Keratinocyte (primary cell): ENCODE measurements at regions not wholly inside any gene's neighbourhood (a gene's known extent, or its start where the extent isn't known, plus 50 kb on each side); places are given as distances from the start of the nearest gene placed in this dataset.

ENCODE experiments used
- DNase-seq: peaks from one replicate; pipeline ENCODE4 v3.0.0-alpha.2; 2011; ENCODE audit warnings: low read depth, missing footprints, low spot score
- FAIRE-seq: peaks from 2 replicates; lab custom pipeline; 2011; peaks lifted over from hg19 to GRCh38; lab: Jason Lieb, UNC
- H2AFZ ChIP-seq: 2 replicates; pipeline ENCODE4 v1.6.0; 2012; ENCODE audit warnings: low read length, control low read depth, inconsistent platforms; ENCODE audit not compliant: control insufficient read depth
- H3K27ac ChIP-seq: 2 replicates; pipeline ENCODE4 v1.5.1; 2011; ENCODE audit warnings: low read length; ENCODE audit not compliant: control insufficient read depth, insufficient read depth
- H3K27me3 ChIP-seq: 3 replicates; pipeline ENCODE4 v1.6.0; 2011; ENCODE audit warnings: low read length; ENCODE audit not compliant: control insufficient read depth, insufficient read depth; ENCODE audit errors: extremely low read depth
- H3K36me3 ChIP-seq, 2 experiments: 2 replicates in 1 of 2; 3 replicates in 1 of 2; pipeline ENCODE4 v1.5.1; 2011; ENCODE audit warnings: low read length in 2 of 2, mild to moderate bottlenecking in 1 of 2; ENCODE audit not compliant: control insufficient read depth in 2 of 2, insufficient read depth in 2 of 2; ENCODE audit errors: extremely low read depth in 1 of 2
- H3K4me1 ChIP-seq: 3 replicates; pipeline ENCODE4 v1.5.1; 2011; ENCODE audit warnings: low read length; ENCODE audit not compliant: control insufficient read depth, insufficient read depth; ENCODE audit errors: extremely low read depth
- H3K4me2 ChIP-seq: 3 replicates; pipeline ENCODE4 v1.6.0; 2011; ENCODE audit warnings: low read depth, low read length; ENCODE audit not compliant: control insufficient read depth, insufficient read depth; ENCODE audit errors: extremely low read depth
- H3K4me3 ChIP-seq, 3 experiments: fragments of 200-600 bp in 1 of 3; sonication (generic) in 1 of 3; 2 replicates in 2 of 3; 3 replicates in 1 of 3; pipeline ENCODE4 v1.5.1; 2011 to 2016; ENCODE audit warnings: low read length in 3 of 3, mild to moderate bottlenecking in 3 of 3, control low read depth in 2 of 3, inconsistent platforms in 1 of 3, low read depth in 1 of 3, mixed read lengths in 1 of 3, mixed run types in 1 of 3, moderate library complexity in 1 of 3; ENCODE audit not compliant: control insufficient read depth in 2 of 3, insufficient read depth in 2 of 3; ENCODE audit errors: extremely low read depth in 1 of 3
- H3K79me2 ChIP-seq: 2 replicates; pipeline ENCODE4 v1.6.0; 2012; ENCODE audit warnings: low read length; ENCODE audit not compliant: control insufficient read depth, insufficient read depth
- H3K9ac ChIP-seq: 3 replicates; pipeline ENCODE4 v1.6.0; 2011; ENCODE audit warnings: low read length; ENCODE audit not compliant: control insufficient read depth, insufficient read depth; ENCODE audit errors: extremely low read depth
- H3K9me1 ChIP-seq: 3 replicates; pipeline ENCODE4 v1.6.0; 2011; ENCODE audit warnings: low read length; ENCODE audit not compliant: control insufficient read depth, insufficient read depth; ENCODE audit errors: extremely low read depth
- H3K9me3 ChIP-seq: 2 replicates; pipeline ENCODE4 v1.5.1; 2012; ENCODE audit warnings: low read depth, low read length; ENCODE audit not compliant: control insufficient read depth
- H4K20me1 ChIP-seq: 3 replicates; pipeline ENCODE4 v1.6.0; 2011; ENCODE audit warnings: low read length; ENCODE audit not compliant: control insufficient read depth, insufficient read depth; ENCODE audit errors: extremely low read depth
- CTCF ChIP-seq, 3 experiments: IDR thresholded peaks in 1 of 3; conservative IDR thresholded peaks in 1 of 3; optimal IDR thresholded peaks in 1 of 3; 2 replicates in 2 of 3; 3 replicates in 1 of 3; pipeline versions ENCODE3 to v1.5.1; 2011; ENCODE audit warnings: low read length in 3 of 3, mild to moderate bottlenecking in 3 of 3, moderate library complexity in 2 of 3, control low read depth in 1 of 3, inconsistent platforms in 1 of 3; ENCODE audit not compliant: insufficient read depth in 2 of 3; ENCODE audit errors: extremely low read depth in 1 of 3
- EZH2 ChIP-seq: IDR thresholded peaks from one replicate; pipeline ENCODE4 v1.6.1; 2012; ENCODE audit warnings: inconsistent platforms, mild to moderate bottlenecking, low read length, moderate library complexity
- dilution Hi-C: fragments of 300-500 bp; cut with MboI; formaldehyde crosslinking; loops from one replicate; pipeline ENCODE4 v1.7.0; 2020; ENCODE audit warnings: low sequenced_read_pairs; ENCODE audit not compliant: extremely low pct_ligation_motif_present

DNA sequence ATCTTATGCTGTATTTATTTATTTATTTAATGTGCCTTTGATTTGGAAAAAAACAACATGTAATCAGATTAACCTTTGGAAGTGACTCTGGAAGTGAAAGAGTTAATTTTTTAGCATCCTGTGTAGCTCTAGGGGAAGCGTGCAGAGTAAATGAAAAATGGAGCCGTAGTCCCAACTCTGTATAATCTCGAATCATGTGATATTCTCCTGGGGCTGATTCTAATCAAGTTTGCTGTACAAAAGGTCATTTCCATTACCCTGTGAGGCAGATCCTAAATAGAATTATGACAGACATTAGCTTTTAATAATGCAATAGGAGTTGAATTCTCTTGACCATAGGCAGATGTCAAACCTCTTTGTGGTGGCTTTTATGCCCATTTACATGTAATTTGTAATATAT, 238.6 kb upstream of the CSNK1A1L start:
- Histone ChIP-seq H3K79me2 (no peaks in the 10 kb centered on the region), H3K36me3 (no peaks in the 10 kb centered on the region), H3K4me3 (no peak overlapping the region), H3K9me1 (no peaks in the 10 kb centered on the region), H3K27ac (no peak overlapping the region), H3K27me3 (no peaks in the 10 kb centered on the region), H3K9ac (no peak overlapping the region), H2AFZ (no peak overlapping the region), H3K4me1 (no peaks in the 10 kb centered on the region), H4K20me1 (no peaks in the 10 kb centered on the region), H3K9me3 (no peaks in the 10 kb centered on the region), H3K4me2 (no peak overlapping the region)
- FAIRE-seq (no peak), DNase-seq (no peak)
- TF ChIP-seq CTCF (optimal IDR thresholded peaks at IDR 0.05 in 1 of 3, IDR thresholded peaks at IDR 0.05 in 1 of 3, conservative IDR thresholded peaks at IDR 0.05 in 1 of 3; ENCODE audit: extremely low read depth in 1 of 3, insufficient read depth in 2 of 3, low read length in 3 of 3): no peak
- no peak for TF ChIP-seq EZH2
- dilution Hi-C loops: no loop called here

- FAIRE-seq: no peak
- H3K9ac ChIP-seq: no peak overlapping the region
- H3K9me1 ChIP-seq: no peaks in the 10 kb centered on the region
- H2AFZ ChIP-seq: no peak overlapping the region
- H3K79me2 ChIP-seq: no peaks in the 10 kb centered on the region
- H3K9me3 ChIP-seq: no peaks in the 10 kb centered on the region
- H3K27me3 ChIP-seq: no peaks in the 10 kb centered on the region
- H3K4me1 ChIP-seq: no peaks in the 10 kb centered on the region
- no peak for DNase-seq
- dilution Hi-C loops: no loop called here
- no peak overlapping the region for H3K4me3 ChIP-seq
- H3K27ac ChIP-seq: no peak overlapping the region
- no peaks in the 10 kb centered on the region for H4K20me1 ChIP-seq
- H3K36me3 ChIP-seq: no peaks in the 10 kb centered on the region
- TF ChIP-seq EZH2: no peak
- TF ChIP-seq CTCF (optimal IDR thresholded peaks at IDR 0.05 in 1 of 3, IDR thresholded peaks at IDR 0.05 in 1 of 3, conservative IDR thresholded peaks at IDR 0.05 in 1 of 3; ENCODE audit: extremely low read depth in 1 of 3, insufficient read depth in 2 of 3, low read length in 3 of 3): no peak
- H3K4me2 ChIP-seq: no peak overlapping the region
Measured at GRCh38 chr13:37342205-37342604, 236.7 kb upstream of the CSNK1A1L start.
